Endothelial cell of umbilical vein (primary cell): ENCODE measurements at regions not wholly inside any gene's neighbourhood (a gene's known extent, or its start where the extent isn't known, plus 50 kb on each side); places are given as distances from the start of the nearest gene placed in this dataset.

Source experiments
- EZH2 ChIP-seq: IDR thresholded peaks from 2 replicates; pipeline ENCODE4 v1.6.1; 2012; ENCODE audit warnings: borderline replicate concordance, low read depth, mild to moderate bottlenecking, moderate library complexity, low read length, inconsistent platforms; ENCODE audit not compliant: severe bottlenecking
- FOS ChIP-seq: IDR thresholded peaks from 2 replicates; pipeline ENCODE4 v1.6.1; 2011; ENCODE audit warnings: mild to moderate bottlenecking, low read length, moderate library complexity, borderline replicate concordance; ENCODE audit not compliant: insufficient read depth
- GATA2 ChIP-seq: IDR thresholded peaks from 2 replicates; pipeline ENCODE4 v1.7.0; 2011; ENCODE audit warnings: low read depth, mild to moderate bottlenecking, moderate library complexity, mixed read lengths, low read length; ENCODE audit not compliant: insufficient read length, insufficient read depth
- JUN ChIP-seq: IDR thresholded peaks from 2 replicates; pipeline ENCODE4 v1.6.1; 2011; ENCODE audit warnings: borderline replicate concordance, low read depth; ENCODE audit not compliant: insufficient read length, insufficient read depth
- MYC ChIP-seq: IDR thresholded peaks from one replicate; pipeline ENCODE4 v1.6.1; 2011; ENCODE audit warnings: mild to moderate bottlenecking, low read depth, low read length
- POLR2A ChIP-seq: IDR thresholded peaks from 2 replicates; pipeline ENCODE4 v1.6.1; 2012; ENCODE audit warnings: low read depth, mild to moderate bottlenecking, control low read depth, low read length
- POLR2AphosphoS5 ChIP-seq: IDR thresholded peaks from 2 replicates; pipeline ENCODE4 v1.6.1; 2012; ENCODE audit warnings: low read depth, mild to moderate bottlenecking, control low read depth, low read length, moderate library complexity; ENCODE audit not compliant: insufficient read depth
- TF ChIP-seq, protein P1 (sequence below), 2 donors: IDR thresholded peaks; 1 replicate in 1 of 2; 2 replicates in 1 of 2; pipeline ENCODE4 v1.5.1; 2011; ENCODE audit warnings: low read length in 2 of 2, mild to moderate bottlenecking in 2 of 2, moderate library complexity in 2 of 2, control low read depth in 1 of 2, inconsistent platforms in 1 of 2, low read depth in 1 of 2; ENCODE audit not compliant: insufficient read depth in 1 of 2; ENCODE audit errors: extremely low read depth in 1 of 2
- TF ChIP-seq, protein P2 (sequence below): IDR thresholded peaks from 2 replicates; pipeline ENCODE4 v1.6.1; 2011; ENCODE audit not compliant: insufficient read depth, insufficient read length

DNA sequence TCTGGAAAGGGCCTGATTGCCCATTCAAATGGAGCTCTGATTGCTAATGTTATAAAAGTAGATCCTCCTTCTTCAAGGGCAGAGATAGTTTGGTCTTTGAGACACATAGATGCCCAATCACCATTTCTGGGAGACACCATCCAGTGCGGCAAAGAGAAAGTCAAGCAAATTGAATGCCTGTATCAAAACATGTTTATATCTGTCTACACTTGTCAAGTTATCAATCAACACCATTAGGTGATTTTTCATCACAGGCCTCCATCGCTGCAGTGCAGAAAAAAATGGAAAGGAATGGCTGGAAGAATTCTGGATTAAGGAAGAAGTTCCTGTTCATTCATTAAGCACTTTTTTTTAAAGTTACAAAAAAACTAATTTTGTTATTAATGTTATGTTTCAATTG lies 54.8 kb upstream of the ZFP64 start:
- TF ChIP-seq MYC (no peak), POLR2A (no peak), POLR2AphosphoS5 (no peak), EZH2 (no peak), FOS (no peak), GATA2 (no peak), JUN (no peak)
- TF ChIP-seq, protein P1, sequence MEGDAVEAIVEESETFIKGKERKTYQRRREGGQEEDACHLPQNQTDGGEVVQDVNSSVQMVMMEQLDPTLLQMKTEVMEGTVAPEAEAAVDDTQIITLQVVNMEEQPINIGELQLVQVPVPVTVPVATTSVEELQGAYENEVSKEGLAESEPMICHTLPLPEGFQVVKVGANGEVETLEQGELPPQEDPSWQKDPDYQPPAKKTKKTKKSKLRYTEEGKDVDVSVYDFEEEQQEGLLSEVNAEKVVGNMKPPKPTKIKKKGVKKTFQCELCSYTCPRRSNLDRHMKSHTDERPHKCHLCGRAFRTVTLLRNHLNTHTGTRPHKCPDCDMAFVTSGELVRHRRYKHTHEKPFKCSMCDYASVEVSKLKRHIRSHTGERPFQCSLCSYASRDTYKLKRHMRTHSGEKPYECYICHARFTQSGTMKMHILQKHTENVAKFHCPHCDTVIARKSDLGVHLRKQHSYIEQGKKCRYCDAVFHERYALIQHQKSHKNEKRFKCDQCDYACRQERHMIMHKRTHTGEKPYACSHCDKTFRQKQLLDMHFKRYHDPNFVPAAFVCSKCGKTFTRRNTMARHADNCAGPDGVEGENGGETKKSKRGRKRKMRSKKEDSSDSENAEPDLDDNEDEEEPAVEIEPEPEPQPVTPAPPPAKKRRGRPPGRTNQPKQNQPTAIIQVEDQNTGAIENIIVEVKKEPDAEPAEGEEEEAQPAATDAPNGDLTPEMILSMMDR (IDR thresholded peaks at IDR 0.05; ENCODE audit: extremely low read depth in 1 of 2, insufficient read depth in 1 of 2, low read depth in 1 of 2, low read length in 2 of 2), result no peak
- TF ChIP-seq, protein P2, sequence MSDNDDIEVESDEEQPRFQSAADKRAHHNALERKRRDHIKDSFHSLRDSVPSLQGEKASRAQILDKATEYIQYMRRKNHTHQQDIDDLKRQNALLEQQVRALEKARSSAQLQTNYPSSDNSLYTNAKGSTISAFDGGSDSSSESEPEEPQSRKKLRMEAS, result no peak
